ENCODE measurements at regions not wholly inside any gene's neighbourhood (a gene's known extent, or its start where the extent isn't known, plus 50 kb on each side); places are given as distances from the start of the nearest gene placed in this dataset.

DNA sequence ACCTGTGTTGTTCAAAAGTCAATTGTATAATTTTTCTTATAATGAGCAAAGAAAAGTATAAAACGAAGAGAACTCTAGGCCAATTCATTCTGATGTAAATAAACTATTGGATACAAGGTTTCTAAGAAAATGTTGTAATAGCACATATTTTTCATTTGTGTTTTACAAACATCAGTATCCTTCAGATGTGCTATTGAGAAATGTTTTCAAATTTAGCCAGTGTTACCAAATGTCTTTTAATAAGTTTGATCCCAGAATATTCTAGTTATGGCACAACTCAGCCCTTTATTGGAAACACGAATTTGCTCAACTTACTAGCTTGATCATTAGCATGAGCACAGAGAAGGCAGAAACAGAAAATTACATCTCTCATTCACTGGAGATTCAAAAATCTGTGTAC, 319.3 kb downstream of the IL15 start:
- Mint-ChIP-seq H3K27me3 (no peaks in the 10 kb centered on the region), H3K4me3 (no peak overlapping the region), H3K4me1 (no peaks in the 10 kb centered on the region), H3K9me3 (ENCODE audit: insufficient read depth) (no peaks in the 10 kb centered on the region), H3K27ac (no peak overlapping the region)
- ATAC-seq (ENCODE audit: low read depth) (no peak), DNase-seq (no peak)
- Histone ChIP-seq H3K9me3 (ENCODE audit: control extremely low read depth in 1 of 3, control insufficient read depth in 2 of 3, insufficient read depth in 1 of 3, low read length in 2 of 3) (no peaks in the 10 kb centered on the region), H3K27ac (ENCODE audit: low read length in 2 of 2) (no peak overlapping the region), H2AFZ (ENCODE audit: insufficient read depth, low read depth, low read length, poor library complexity, severe bottlenecking) (no peak overlapping the region), H3K27me3 (replicated peaks in 1 of 4; ENCODE audit: control extremely low read depth in 1 of 4, control insufficient read depth in 3 of 4, insufficient read depth in 4 of 4, low read length in 3 of 4) (no peaks in the 10 kb centered on the region), H3K79me2 (ENCODE audit: control insufficient read depth, insufficient read depth, low read length) (no peaks in the 10 kb centered on the region), H3K36me3 (replicated peaks in 1 of 2; ENCODE audit: control extremely low read depth in 1 of 2, control insufficient read depth in 1 of 2, extremely low read depth in 1 of 2, insufficient read depth in 2 of 2, low read length in 1 of 2) (no peaks in the 10 kb centered on the region), H4K20me1 (ENCODE audit: control insufficient read depth, insufficient read depth, low read length, poor library complexity, severe bottlenecking) (no peaks in the 10 kb centered on the region), H3K9ac (ENCODE audit: low read length) (no peak overlapping the region), H3K4me3 (ENCODE audit: control extremely low read depth in 1 of 5, extremely low read depth in 1 of 5, insufficient read depth in 1 of 5, low read depth in 2 of 5, low read length in 4 of 5) (no peak overlapping the region), H3K4me2 (replicated peaks; ENCODE audit: low read depth, low read length, poor library complexity, severe bottlenecking) (no peak overlapping the region), H3K4me1 (ENCODE audit: control insufficient read depth in 2 of 2, insufficient read depth in 2 of 2, low read length in 2 of 2) (no peaks in the 10 kb centered on the region)
- TF ChIP-seq, protein P1, sequence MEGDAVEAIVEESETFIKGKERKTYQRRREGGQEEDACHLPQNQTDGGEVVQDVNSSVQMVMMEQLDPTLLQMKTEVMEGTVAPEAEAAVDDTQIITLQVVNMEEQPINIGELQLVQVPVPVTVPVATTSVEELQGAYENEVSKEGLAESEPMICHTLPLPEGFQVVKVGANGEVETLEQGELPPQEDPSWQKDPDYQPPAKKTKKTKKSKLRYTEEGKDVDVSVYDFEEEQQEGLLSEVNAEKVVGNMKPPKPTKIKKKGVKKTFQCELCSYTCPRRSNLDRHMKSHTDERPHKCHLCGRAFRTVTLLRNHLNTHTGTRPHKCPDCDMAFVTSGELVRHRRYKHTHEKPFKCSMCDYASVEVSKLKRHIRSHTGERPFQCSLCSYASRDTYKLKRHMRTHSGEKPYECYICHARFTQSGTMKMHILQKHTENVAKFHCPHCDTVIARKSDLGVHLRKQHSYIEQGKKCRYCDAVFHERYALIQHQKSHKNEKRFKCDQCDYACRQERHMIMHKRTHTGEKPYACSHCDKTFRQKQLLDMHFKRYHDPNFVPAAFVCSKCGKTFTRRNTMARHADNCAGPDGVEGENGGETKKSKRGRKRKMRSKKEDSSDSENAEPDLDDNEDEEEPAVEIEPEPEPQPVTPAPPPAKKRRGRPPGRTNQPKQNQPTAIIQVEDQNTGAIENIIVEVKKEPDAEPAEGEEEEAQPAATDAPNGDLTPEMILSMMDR (IDR thresholded peaks at IDR 0.05): no peak
- TF ChIP-seq EZH2 (IDR thresholded peaks at IDR 0.05; ENCODE audit: borderline replicate concordance, insufficient read depth, low read depth, low read length, poor library complexity, severe bottlenecking): no peak
- no CpG with 5 or more reads among the region's 2 CpGs for WGBS (ENCODE audit: insufficient coverage)
- intact Hi-C loops (cut with micrococcal nuclease): no loop called here
- ChIA-PET CTCF (no interaction called here), POLR2A (no interaction called here)

DNA sequence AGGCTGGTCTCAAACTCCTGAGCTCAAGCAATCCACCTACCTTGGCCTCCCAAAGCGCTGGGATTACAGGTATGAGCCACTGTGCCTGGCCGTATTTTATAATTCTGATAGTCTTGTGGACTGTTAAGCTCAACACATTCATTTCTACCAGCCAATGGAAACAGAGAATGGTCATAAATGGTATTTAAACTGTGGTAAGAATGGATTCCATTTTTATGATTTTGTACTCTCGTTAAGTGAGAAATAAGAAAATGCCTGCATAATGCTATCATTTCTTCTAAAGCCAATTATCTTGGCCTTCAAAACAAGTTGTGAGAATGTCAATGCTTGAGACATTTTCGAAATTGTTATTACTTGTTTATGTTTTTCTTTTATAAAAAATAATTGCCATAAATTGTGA, 321.0 kb downstream of the IL15 start:
- no peak overlapping the region for H3K4me2 ChIP-seq (replicated peaks; ENCODE audit: low read depth, low read length, poor library complexity, severe bottlenecking)
- no peak overlapping the region for H3K4me3 ChIP-seq (ENCODE audit: control extremely low read depth in 1 of 5, extremely low read depth in 1 of 5, insufficient read depth in 1 of 5, low read depth in 2 of 5, low read length in 4 of 5)
- H3K4me1 Mint-ChIP-seq: no peaks in the 10 kb centered on the region
- H3K27me3 Mint-ChIP-seq: no peaks in the 10 kb centered on the region
- H3K27ac ChIP-seq (ENCODE audit: low read length in 2 of 2): no peak overlapping the region
- H3K4me3 Mint-ChIP-seq: no peak overlapping the region
- TF ChIP-seq, protein P1 (IDR thresholded peaks at IDR 0.05): no peak
- TF ChIP-seq EZH2 (IDR thresholded peaks at IDR 0.05; ENCODE audit: borderline replicate concordance, insufficient read depth, low read depth, low read length, poor library complexity, severe bottlenecking): no peak
- H3K9ac ChIP-seq (ENCODE audit: low read length): no peak overlapping the region
- no peak for ATAC-seq (ENCODE audit: low read depth)
- H3K36me3 ChIP-seq (replicated peaks in 1 of 2; ENCODE audit: control extremely low read depth in 1 of 2, control insufficient read depth in 1 of 2, extremely low read depth in 1 of 2, insufficient read depth in 2 of 2, low read length in 1 of 2): no peaks in the 10 kb centered on the region
- ChIA-PET POLR2A (no interaction called here), CTCF (no interaction called here)
- H3K9me3 ChIP-seq (ENCODE audit: control extremely low read depth in 1 of 3, control insufficient read depth in 2 of 3, insufficient read depth in 1 of 3, low read length in 2 of 3): no peaks in the 10 kb centered on the region
- H3K4me1 ChIP-seq (ENCODE audit: control insufficient read depth in 2 of 2, insufficient read depth in 2 of 2, low read length in 2 of 2): no peaks in the 10 kb centered on the region
- no peak for DNase-seq
- H2AFZ ChIP-seq (ENCODE audit: insufficient read depth, low read depth, low read length, poor library complexity, severe bottlenecking): no peak overlapping the region
- no peaks in the 10 kb centered on the region for H3K79me2 ChIP-seq (ENCODE audit: control insufficient read depth, insufficient read depth, low read length)
- intact Hi-C loops (cut with micrococcal nuclease): no loop called here
- H3K27me3 ChIP-seq (replicated peaks in 1 of 4; ENCODE audit: control extremely low read depth in 1 of 4, control insufficient read depth in 3 of 4, insufficient read depth in 4 of 4, low read length in 3 of 4): no peaks in the 10 kb centered on the region
- no peaks in the 10 kb centered on the region for H3K9me3 Mint-ChIP-seq (ENCODE audit: insufficient read depth)
- no peaks in the 10 kb centered on the region for H4K20me1 ChIP-seq (ENCODE audit: control insufficient read depth, insufficient read depth, low read length, poor library complexity, severe bottlenecking)
- no CpG with 5 or more reads among the region's 4 CpGs for WGBS (ENCODE audit: insufficient coverage)
- H3K27ac Mint-ChIP-seq: no peak overlapping the region
